A673 (cell line): ENCODE measurements at regions not wholly inside any gene's neighbourhood (a gene's known extent, or its start where the extent isn't known, plus 50 kb on each side); places are given as distances from the start of the nearest gene placed in this dataset.

Source experiments
- CTCF ChIP-seq: fragments of 300-800, 200-600 bp; sonication (generic); conservative IDR thresholded peaks from 2 replicates; pipeline ENCODE4 v1.5.1; 2017; ENCODE audit warnings: low read depth, mild to moderate bottlenecking, antibody characterized with exemption, low read length, moderate library complexity, mixed read lengths
- EZH2 ChIP-seq: fragments of 200-600 bp; sonication (generic); IDR thresholded peaks from 2 replicates; pipeline ENCODE4 v1.6.1; 2017; ENCODE audit warnings: borderline replicate concordance, low read depth, mild to moderate bottlenecking, mixed read lengths, antibody characterized with exemption, low read length; ENCODE audit not compliant: poor library complexity, severe bottlenecking

- no peak for TF ChIP-seq CTCF
- no peak for TF ChIP-seq EZH2
Observed at GRCh38 chr12:70028918-70029317, 203.9 kb downstream of the MYRFL start.
